BE2C (cell line): ENCODE measurements at regions not wholly inside any gene's neighbourhood (a gene's known extent, or its start where the extent isn't known, plus 50 kb on each side); places are given as distances from the start of the nearest gene placed in this dataset.

Experiments
- DNase-seq: peaks from one replicate; pipeline ENCODE4 v3.0.0-alpha.2; 2020
- H3K27me3 ChIP-seq: fragments of 250-450 bp; sonication (Bioruptor Pico); 2 replicates; pipeline ENCODE4 v1.5.1; 2020; ENCODE audit warnings: mild to moderate bottlenecking
- H3K36me3 ChIP-seq: fragments of 250-450 bp; sonication (Bioruptor Pico); 2 replicates; pipeline ENCODE4 v1.5.1; 2020; ENCODE audit warnings: mild to moderate bottlenecking
- H3K4me1 ChIP-seq: fragments of 250-450 bp; sonication (Bioruptor Pico); 2 replicates; pipeline ENCODE4 v1.5.1; 2020
- H3K4me3 ChIP-seq: 2 replicates; pipeline ENCODE4 v1.5.1; 2011; ENCODE audit warnings: low read depth, low read length
- H3K9me3 ChIP-seq: fragments of 250-450 bp; sonication (Bioruptor Pico); 2 replicates; pipeline ENCODE4 v1.5.1; 2020
- CTCF ChIP-seq: IDR thresholded peaks from 2 replicates; pipeline ENCODE4 v1.5.1; 2012; ENCODE audit warnings: mild to moderate bottlenecking, low read depth, low read length

- Histone ChIP-seq H3K4me3 (no peak overlapping the region), H3K9me3 (no peaks in the 10 kb centered on the region), H3K4me1 (no peaks in the 10 kb centered on the region), H3K27me3 (no peaks in the 10 kb centered on the region), H3K36me3 (no peaks in the 10 kb centered on the region)
- no peak for TF ChIP-seq CTCF
- no peak for DNase-seq
Observed at GRCh38 chr6:167663784-167664443, 162.8 kb upstream of the AFDN start.

DNA sequence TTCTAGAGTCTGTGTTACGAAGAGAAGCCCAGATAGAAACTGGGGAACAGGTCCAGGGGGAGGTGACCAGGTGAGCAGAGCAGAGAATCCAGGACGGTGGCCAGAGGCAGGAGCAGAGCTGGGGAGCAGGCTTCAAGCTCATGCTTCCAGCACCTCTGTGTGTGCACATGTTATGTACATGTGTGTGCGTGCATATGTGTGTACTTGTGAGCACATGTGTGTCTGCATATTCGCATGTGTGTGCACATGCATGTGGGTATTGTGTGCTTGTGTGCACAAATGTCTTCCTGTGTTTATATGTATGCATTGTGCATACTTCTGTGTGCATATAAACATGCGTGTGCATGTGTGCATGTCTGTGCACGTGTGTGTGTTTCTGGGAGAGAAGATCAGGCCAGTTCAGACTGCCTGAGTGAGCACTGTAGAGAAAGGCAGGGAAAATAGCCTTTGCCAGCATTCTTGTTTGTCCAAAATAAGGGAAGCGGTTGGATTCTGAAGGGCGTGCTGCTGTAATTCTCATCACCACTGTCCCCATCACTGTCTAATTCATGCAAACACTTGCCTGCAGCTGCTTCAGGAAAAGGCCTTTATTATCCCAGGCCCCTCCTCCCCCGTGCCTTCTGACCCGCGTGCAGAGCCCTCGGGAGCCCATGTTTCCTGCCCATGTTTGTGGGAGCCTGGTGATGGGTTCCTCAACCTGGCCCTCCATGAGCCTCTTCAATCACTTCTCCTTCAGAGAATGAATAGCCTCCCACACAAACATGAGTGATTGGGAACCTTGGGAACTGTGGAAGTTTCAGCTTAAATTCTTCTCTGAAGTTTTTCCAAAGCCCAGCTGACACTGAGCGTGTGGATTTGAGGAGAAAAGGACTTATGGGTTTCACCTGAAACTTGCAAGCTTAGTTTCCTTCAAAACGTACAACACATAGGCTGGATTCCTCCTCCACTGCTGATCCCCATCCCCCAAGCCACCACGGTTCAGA lies 161.7 kb upstream of the AFDN start:
- no peak for DNase-seq

DNA sequence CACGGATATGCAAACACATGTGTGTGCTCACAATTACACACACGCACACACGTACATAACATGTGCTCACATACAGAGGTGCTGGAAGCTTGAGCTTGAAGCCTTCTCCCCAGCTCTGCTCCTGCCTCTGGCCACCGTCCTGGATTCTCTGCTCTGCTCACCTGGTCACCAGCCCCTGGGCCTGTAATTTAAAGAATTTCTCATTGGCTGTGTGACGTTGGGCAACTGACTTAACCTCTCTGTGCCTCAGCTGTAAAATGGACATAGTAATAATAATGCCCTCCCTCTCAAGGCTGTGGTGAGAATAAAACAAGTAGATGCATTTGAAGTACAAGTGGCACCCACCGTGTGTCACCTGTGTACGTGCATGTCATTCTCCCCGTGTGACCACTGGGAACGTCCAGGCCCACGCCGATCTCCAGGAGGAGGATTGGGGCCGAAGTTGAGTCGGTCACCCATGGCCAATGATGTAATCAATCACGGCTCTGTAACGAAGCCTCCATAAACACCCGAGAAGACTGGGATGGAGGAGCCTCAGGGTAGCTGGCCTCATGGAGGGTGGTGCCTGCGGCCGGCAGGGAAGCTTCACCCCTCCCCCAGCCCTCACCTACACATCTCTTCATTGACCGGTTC lies 160.9 kb upstream of the AFDN start:
- Histone ChIP-seq H3K9me3 (no peaks in the 10 kb centered on the region), H3K4me1 (no peaks in the 10 kb centered on the region), H3K27me3 (no peaks in the 10 kb centered on the region), H3K36me3 (no peaks in the 10 kb centered on the region), H3K4me3 (no peak overlapping the region)
- TF ChIP-seq CTCF = no peak
- no peak for DNase-seq

More for the DNA sequence above, 161.7 kb upstream of the AFDN start:
- Histone ChIP-seq H3K4me1 (no peaks in the 10 kb centered on the region), H3K36me3 (no peaks in the 10 kb centered on the region), H3K4me3 (no peak overlapping the region), H3K9me3 (no peaks in the 10 kb centered on the region), H3K27me3 (no peaks in the 10 kb centered on the region)
- no peak for TF ChIP-seq CTCF

GRCh38 chr6:167666571-167667203 lies 160.0 kb upstream of the AFDN start:
- no peaks in the 10 kb centered on the region for H3K27me3 ChIP-seq
- H3K4me3 ChIP-seq = no peak overlapping the region
- 0 out of 2 replicates have a peak, but pooled peaks cover 4% of the 10 kb centered on the region for H3K9me3 ChIP-seq
- no peaks in the 10 kb centered on the region for H3K4me1 ChIP-seq
- no peaks in the 10 kb centered on the region for H3K36me3 ChIP-seq
- TF ChIP-seq CTCF = no peak
- no peak for DNase-seq

DNA sequence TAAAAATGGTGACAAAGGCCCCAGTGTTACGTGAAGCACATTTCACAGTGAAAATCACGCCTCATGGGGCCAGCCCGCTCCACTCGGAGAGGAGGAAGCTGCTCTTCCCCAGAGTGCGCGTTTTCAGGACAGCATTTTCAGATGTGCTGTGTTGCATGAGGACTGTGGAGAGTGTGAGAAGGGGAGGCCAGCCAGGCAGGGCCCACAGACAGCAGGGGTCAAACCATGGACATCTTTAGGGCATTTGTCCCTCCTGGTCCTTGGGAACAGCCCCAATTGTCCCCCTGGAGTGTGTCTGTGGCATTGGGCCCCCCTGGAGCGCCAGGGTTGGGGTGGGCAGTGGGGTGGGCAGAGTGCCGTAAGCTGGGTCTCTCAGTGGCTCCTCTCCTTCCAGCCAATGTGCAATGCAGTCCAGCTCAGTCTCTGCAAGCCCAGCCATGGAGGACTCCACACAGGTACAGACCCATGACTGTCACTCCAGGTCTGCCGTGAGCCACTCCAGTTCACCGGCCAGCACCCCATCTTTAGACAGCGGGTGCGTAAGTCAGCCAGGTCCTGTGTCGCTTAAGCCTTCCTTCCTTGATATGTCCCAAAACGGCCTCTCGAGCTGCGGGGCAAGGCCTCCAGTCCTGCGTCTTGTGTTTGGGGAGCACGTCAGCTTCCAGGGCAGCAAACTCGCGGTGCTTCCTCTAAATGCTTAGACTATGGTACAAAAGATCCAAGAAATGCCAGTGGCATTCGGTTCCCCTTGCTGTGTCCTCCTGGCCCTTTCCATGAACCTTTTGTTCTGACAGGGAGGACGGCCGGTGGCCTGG lies 159.3 kb upstream of the AFDN start:
- DNase-seq = no peak
- Histone ChIP-seq H3K36me3 (no peaks in the 10 kb centered on the region), H3K9me3 (peaks cover 6% of the 10 kb centered on the region; the same call in 1 of the 2 replicates), H3K27me3 (no peaks in the 10 kb centered on the region), H3K4me1 (no peaks in the 10 kb centered on the region), H3K4me3 (no peak overlapping the region)
- TF ChIP-seq CTCF = no peak
